K562 (cell line): ENCODE measurements at regions not wholly inside any gene's neighbourhood (a gene's known extent, or its start where the extent isn't known, plus 50 kb on each side); places are given as distances from the start of the nearest gene placed in this dataset.

Source experiments
- DNMT1 ChIP-seq: fragments of 450-650 bp; IDR thresholded peaks from 2 replicates; pipeline ENCODE4 v1.6.1; 2016; ENCODE audit warnings: antibody characterized with exemption, mild to moderate bottlenecking
- POLR2AphosphoS2 ChIP-seq: IDR thresholded peaks from 2 replicates; pipeline ENCODE4 v1.6.1; 2012; ENCODE audit warnings: low read length, improper control_type of control experiment
- TF ChIP-seq, protein P1 (sequence below), 2 experiments: fragments of 450-650 bp in 1 of 2; sonication (generic) in 1 of 2; formaldehyde crosslinking; conservative IDR thresholded peaks; 2 replicates each; pipeline versions ENCODE4 v1.4.0 to v1.8.1; 2020 to 2022; ENCODE audit warnings: mild to moderate bottlenecking in 1 of 2, missing genetic modification reagents in 1 of 2
- TF ChIP-seq, protein P2 (sequence below): fragments of 250-450 bp; sonication (Bioruptor Pico); IDR thresholded peaks from 2 replicates; pipeline ENCODE4 v1.4.0; 2020; ENCODE audit warnings: mild to moderate bottlenecking
- TF ChIP-seq, protein P3 (sequence below), 2 experiments: fragments of 250-450 bp in 1 of 2; fragments of 450-650 bp in 1 of 2; sonication (Bioruptor Pico) in 1 of 2; IDR thresholded peaks; 2 replicates each; pipeline versions ENCODE4 v1.6.1 to v1.8.0; 2016 to 2021; ENCODE audit warnings: mild to moderate bottlenecking in 2 of 2, moderate library complexity in 2 of 2, missing compliant biosample characterization in 1 of 2, missing genetic modification characterization in 1 of 2

DNA sequence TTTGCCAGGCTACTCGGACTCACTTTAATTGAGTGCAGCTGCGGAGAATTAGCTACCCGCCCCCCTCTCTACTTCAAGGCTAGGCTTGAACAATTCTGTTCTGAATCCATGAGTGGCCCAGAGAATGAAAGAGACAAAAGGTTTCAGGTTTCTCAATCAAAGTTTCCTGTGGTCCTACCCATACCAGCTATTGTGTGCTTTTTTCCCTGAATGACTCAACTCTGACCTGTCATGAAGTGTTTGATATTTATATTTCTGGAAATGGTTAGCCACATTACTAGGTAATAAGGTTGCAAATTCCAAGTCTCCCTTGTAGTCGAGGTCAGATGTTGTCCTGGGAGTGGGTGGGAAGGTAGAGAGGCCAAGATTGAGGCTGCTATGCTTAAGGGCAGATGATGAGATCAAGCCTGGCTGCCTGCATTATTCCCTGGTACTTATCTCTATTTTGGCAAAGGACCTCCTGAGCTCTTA lies 392.7 kb upstream of the TBL1XR1 start:
- TF ChIP-seq, protein P1, sequence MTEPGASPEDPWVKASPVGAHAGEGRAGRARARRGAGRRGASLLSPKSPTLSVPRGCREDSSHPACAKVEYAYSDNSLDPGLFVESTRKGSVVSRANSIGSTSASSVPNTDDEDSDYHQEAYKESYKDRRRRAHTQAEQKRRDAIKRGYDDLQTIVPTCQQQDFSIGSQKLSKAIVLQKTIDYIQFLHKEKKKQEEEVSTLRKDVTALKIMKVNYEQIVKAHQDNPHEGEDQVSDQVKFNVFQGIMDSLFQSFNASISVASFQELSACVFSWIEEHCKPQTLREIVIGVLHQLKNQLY (CRISPR knock-in tag; conservative IDR thresholded peaks at IDR 0.05), result no peak
- TF ChIP-seq DNMT1 (no peak), POLR2AphosphoS2 (no peak)
- TF ChIP-seq, protein P2, sequence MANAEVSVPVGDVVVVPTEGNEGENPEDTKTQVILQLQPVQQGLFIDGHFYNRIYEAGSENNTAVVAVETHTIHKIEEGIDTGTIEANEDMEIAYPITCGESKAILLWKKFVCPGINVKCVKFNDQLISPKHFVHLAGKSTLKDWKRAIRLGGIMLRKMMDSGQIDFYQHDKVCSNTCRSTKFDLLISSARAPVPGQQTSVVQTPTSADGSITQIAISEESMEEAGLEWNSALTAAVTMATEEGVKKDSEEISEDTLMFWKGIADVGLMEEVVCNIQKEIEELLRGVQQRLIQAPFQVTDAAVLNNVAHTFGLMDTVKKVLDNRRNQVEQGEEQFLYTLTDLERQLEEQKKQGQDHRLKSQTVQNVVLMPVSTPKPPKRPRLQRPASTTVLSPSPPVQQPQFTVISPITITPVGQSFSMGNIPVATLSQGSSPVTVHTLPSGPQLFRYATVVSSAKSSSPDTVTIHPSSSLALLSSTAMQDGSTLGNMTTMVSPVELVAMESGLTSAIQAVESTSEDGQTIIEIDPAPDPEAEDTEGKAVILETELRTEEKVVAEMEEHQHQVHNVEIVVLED (CRISPR knock-in tag), result no peak
- TF ChIP-seq, protein P3, sequence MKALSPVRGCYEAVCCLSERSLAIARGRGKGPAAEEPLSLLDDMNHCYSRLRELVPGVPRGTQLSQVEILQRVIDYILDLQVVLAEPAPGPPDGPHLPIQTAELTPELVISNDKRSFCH (CRISPR knock-in tag; IDR thresholded peaks at IDR 0.05), result no peak
- TF ChIP-seq, protein P3 (tag; IDR thresholded peaks at IDR 0.05), result no peak
